ENCODE measurements at regions not wholly inside any gene's neighbourhood (a gene's known extent, or its start where the extent isn't known, plus 50 kb on each side); places are given as distances from the start of the nearest gene placed in this dataset.

GRCh38 chr2:76193089-76193488 is 482.4 kb upstream of the GCFC2 start:
- TF ChIP-seq, protein P1, sequence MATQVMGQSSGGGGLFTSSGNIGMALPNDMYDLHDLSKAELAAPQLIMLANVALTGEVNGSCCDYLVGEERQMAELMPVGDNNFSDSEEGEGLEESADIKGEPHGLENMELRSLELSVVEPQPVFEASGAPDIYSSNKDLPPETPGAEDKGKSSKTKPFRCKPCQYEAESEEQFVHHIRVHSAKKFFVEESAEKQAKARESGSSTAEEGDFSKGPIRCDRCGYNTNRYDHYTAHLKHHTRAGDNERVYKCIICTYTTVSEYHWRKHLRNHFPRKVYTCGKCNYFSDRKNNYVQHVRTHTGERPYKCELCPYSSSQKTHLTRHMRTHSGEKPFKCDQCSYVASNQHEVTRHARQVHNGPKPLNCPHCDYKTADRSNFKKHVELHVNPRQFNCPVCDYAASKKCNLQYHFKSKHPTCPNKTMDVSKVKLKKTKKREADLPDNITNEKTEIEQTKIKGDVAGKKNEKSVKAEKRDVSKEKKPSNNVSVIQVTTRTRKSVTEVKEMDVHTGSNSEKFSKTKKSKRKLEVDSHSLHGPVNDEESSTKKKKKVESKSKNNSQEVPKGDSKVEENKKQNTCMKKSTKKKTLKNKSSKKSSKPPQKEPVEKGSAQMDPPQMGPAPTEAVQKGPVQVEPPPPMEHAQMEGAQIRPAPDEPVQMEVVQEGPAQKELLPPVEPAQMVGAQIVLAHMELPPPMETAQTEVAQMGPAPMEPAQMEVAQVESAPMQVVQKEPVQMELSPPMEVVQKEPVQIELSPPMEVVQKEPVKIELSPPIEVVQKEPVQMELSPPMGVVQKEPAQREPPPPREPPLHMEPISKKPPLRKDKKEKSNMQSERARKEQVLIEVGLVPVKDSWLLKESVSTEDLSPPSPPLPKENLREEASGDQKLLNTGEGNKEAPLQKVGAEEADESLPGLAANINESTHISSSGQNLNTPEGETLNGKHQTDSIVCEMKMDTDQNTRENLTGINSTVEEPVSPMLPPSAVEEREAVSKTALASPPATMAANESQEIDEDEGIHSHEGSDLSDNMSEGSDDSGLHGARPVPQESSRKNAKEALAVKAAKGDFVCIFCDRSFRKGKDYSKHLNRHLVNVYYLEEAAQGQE (IDR thresholded peaks at IDR 0.05; ENCODE audit: insufficient read depth in 1 of 2, low read depth in 2 of 2, low read length in 1 of 2), result no peak
- TF ChIP-seq CTCF (IDR thresholded peaks at IDR 0.05) (no peak), TCF7L2 (IDR thresholded peaks at IDR 0.05; ENCODE audit: low read depth, low read length) (no peak)

Data from Panc1 (cell line).